ENCODE measurements at regions not wholly inside any gene's neighbourhood (a gene's known extent, or its start where the extent isn't known, plus 50 kb on each side); places are given as distances from the start of the nearest gene placed in this dataset.
"Not testable (repeated sequence)": the region's sequence is repeated elsewhere in the genome, so short reads cannot be mapped to it uniquely, and the experiment has no call there.

GRCh38 chr3:161673866-161674265, 177.3 kb downstream of the OTOL1 start:
- TF ChIP-seq EP300 (IDR thresholded peaks at IDR 0.05) (no peak), CTCF (IDR thresholded peaks at IDR 0.05) (no peak), POLR2A (IDR thresholded peaks at IDR 0.05) (no peak)
- Histone ChIP-seq H3K27me3 (no peaks in the 10 kb centered on the region), H3K9me3 (peaks cover 0 to 12% (median 2%) of the 10 kb centered on the region in 4 donors), H3K36me3 (no peaks in the 10 kb centered on the region), H3K27ac (no peak overlapping the region), H3K4me3 (no peak overlapping the region), H3K4me1 (no peaks in the 10 kb centered on the region)
- WGBS, 2 donors, result 88 to 92% methylated on average over 1 of the region's 1 CpG
- DNase-seq (ENCODE audit: low spot score in 2 of 2), result no peak

- H3K27ac ChIP-seq, result no peak overlapping the region
- no peaks in the 10 kb centered on the region for H3K27me3 ChIP-seq
- peaks cover 0 to 7% (median 0%) of the 10 kb centered on the region in 4 donors for H3K9me3 ChIP-seq
- no peak for DNase-seq (ENCODE audit: low spot score in 2 of 2)
- no peaks in the 10 kb centered on the region for H3K36me3 ChIP-seq
- TF ChIP-seq CTCF (IDR thresholded peaks at IDR 0.05) (no peak), EP300 (IDR thresholded peaks at IDR 0.05) (no peak), POLR2A (IDR thresholded peaks at IDR 0.05) (no peak)
- no peaks in the 10 kb centered on the region for H3K4me1 ChIP-seq
- H3K4me3 ChIP-seq, result no peak overlapping the region
Measured at GRCh38 chr3:161674402-161674801, 177.8 kb downstream of the OTOL1 start.

GRCh38 chr3:161681831-161682230, 185.2 kb downstream of the OTOL1 start:
- not testable (repeated sequence) for H3K36me3 ChIP-seq; DNase-seq (ENCODE audit: low spot score in 2 of 2); H3K4me3 ChIP-seq; H3K9me3 ChIP-seq; H3K27ac ChIP-seq; H3K27me3 ChIP-seq; H3K4me1 ChIP-seq
- 94 to 95% methylated on average over 6 of the region's 6 CpGs for WGBS, 2 donors

- WGBS, 2 donors, result 40 to 42% methylated on average over 2 of the region's 2 CpGs
Measured at GRCh38 chr3:161682715-161683114, 186.1 kb downstream of the OTOL1 start.

GRCh38 chr3:161689584-161690298, 193.1 kb downstream of the OTOL1 start:
- H3K27me3 ChIP-seq, result no peaks in the 10 kb centered on the region
- H3K36me3 ChIP-seq, result no peaks in the 10 kb centered on the region
- 70 to 79% methylated on average over 5 of the region's 5 CpGs for WGBS, 2 donors
- H3K9me3 ChIP-seq, result peaks cover 0 to 6% (median 0%) of the 10 kb centered on the region in 4 donors
- H3K4me3 ChIP-seq, result no peak overlapping the region
- no peak overlapping the region for H3K27ac ChIP-seq
- H3K4me1 ChIP-seq, result no peaks in the 10 kb centered on the region
- no peak for TF ChIP-seq POLR2A (IDR thresholded peaks at IDR 0.05)
- TF ChIP-seq EP300 (IDR thresholded peaks at IDR 0.05), result no peak
- TF ChIP-seq CTCF (IDR thresholded peaks at IDR 0.05), result no peak
- DNase-seq (ENCODE audit: low spot score in 2 of 2), result no peak

More at GRCh38 chr3:161682715-161683114, 186.1 kb downstream of the OTOL1 start:
- no peak overlapping the region for H3K27ac ChIP-seq
- no peak for DNase-seq (ENCODE audit: low spot score in 2 of 2)
- H3K9me3 ChIP-seq, result peaks cover 0 to 6% (median 2%) of the 10 kb centered on the region in 4 donors
- TF ChIP-seq CTCF (IDR thresholded peaks at IDR 0.05), result no peak
- no peak for TF ChIP-seq EP300 (IDR thresholded peaks at IDR 0.05)
- no peak for TF ChIP-seq POLR2A (IDR thresholded peaks at IDR 0.05)
- H3K27me3 ChIP-seq, result no peaks in the 10 kb centered on the region
- no peak overlapping the region for H3K4me3 ChIP-seq
- no peaks in the 10 kb centered on the region for H3K36me3 ChIP-seq
- H3K4me1 ChIP-seq, result no peaks in the 10 kb centered on the region

- 45 to 46% methylated on average over 3 of the region's 3 CpGs for WGBS, 2 donors
- Histone ChIP-seq H3K36me3 (no peaks in the 10 kb centered on the region), H3K27ac (no peak overlapping the region), H3K9me3 (peaks cover 0 to 6% (median 0%) of the 10 kb centered on the region in 4 donors), H3K4me1 (no peaks in the 10 kb centered on the region), H3K4me3 (no peak overlapping the region), H3K27me3 (no peaks in the 10 kb centered on the region)
- TF ChIP-seq EP300 (IDR thresholded peaks at IDR 0.05), result no peak
- TF ChIP-seq CTCF (IDR thresholded peaks at IDR 0.05), result no peak
- no peak for TF ChIP-seq POLR2A (IDR thresholded peaks at IDR 0.05)
- DNase-seq (ENCODE audit: low spot score in 2 of 2), result no peak
Measured at GRCh38 chr3:161690299-161690620, 193.7 kb downstream of the OTOL1 start.

All from tibial nerve (tissue), 4 donors.